ENCODE measurements at regions not wholly inside any gene's neighbourhood (a gene's known extent, or its start where the extent isn't known, plus 50 kb on each side); places are given as distances from the start of the nearest gene placed in this dataset.

GRCh38 chr13:42686165-42686564, 95.2 kb upstream of the FAM216B start:
- POLR2A ChIA-PET, result interaction anchor here (1.0 kb wide), 1 partner anchor 13 kb away, joined by 3 read pairs; no protein-coding TSS in a partner anchor
- no peaks in the 10 kb centered on the region for H4K20me1 ChIP-seq (ENCODE audit: insufficient read depth, low read length)
- intact Hi-C loops (cut with micrococcal nuclease; ENCODE audit: unreplicated experiment), result no loop called here
- H3K4me3 ChIP-seq (ENCODE audit: low read depth, low read length, poor library complexity, severe bottlenecking), result no peak overlapping the region
- H3K4me2 ChIP-seq (ENCODE audit: low read length), result no peak overlapping the region
- H3K4me1 ChIP-seq (ENCODE audit: insufficient read depth, low read length, poor library complexity, severe bottlenecking), result no peaks in the 10 kb centered on the region
- no peaks in the 10 kb centered on the region for H3K9me3 ChIP-seq (ENCODE audit: low read length)
- no TSS peak for BruUV-seq (replicated peaks)
- CTCF ChIA-PET (ENCODE audit: unreplicated experiment), result no interaction called here
- TF ChIP-seq, protein P1, sequence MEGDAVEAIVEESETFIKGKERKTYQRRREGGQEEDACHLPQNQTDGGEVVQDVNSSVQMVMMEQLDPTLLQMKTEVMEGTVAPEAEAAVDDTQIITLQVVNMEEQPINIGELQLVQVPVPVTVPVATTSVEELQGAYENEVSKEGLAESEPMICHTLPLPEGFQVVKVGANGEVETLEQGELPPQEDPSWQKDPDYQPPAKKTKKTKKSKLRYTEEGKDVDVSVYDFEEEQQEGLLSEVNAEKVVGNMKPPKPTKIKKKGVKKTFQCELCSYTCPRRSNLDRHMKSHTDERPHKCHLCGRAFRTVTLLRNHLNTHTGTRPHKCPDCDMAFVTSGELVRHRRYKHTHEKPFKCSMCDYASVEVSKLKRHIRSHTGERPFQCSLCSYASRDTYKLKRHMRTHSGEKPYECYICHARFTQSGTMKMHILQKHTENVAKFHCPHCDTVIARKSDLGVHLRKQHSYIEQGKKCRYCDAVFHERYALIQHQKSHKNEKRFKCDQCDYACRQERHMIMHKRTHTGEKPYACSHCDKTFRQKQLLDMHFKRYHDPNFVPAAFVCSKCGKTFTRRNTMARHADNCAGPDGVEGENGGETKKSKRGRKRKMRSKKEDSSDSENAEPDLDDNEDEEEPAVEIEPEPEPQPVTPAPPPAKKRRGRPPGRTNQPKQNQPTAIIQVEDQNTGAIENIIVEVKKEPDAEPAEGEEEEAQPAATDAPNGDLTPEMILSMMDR (conservative IDR thresholded peaks at IDR 0.05; ENCODE audit: low read length), result no peak
- TF ChIP-seq EZH2phosphoT487 (IDR thresholded peaks at IDR 0.05; ENCODE audit: borderline replicate concordance, low read depth, low read length), result no peak
- H3K79me2 ChIP-seq (ENCODE audit: insufficient read depth, low read depth, low read length), result no peaks in the 10 kb centered on the region
- no peak overlapping the region for H2AFZ ChIP-seq (ENCODE audit: low read length)
- H3K27ac ChIP-seq (ENCODE audit: low read depth, low read length, poor library complexity, severe bottlenecking), result no peak overlapping the region
- DNase-seq (ENCODE audit: low spot score), result no peak
- H3K36me3 ChIP-seq (ENCODE audit: insufficient read depth, low read length), result no peaks in the 10 kb centered on the region
- H3K9me2 ChIP-seq (ENCODE audit: insufficient read depth, low read length), result no peaks in the 10 kb centered on the region

GRCh38 chr13:42688821-42689220, 92.6 kb upstream of the FAM216B start:
- no peak for DNase-seq (ENCODE audit: low spot score)
- no peak overlapping the region for H3K27ac ChIP-seq (ENCODE audit: low read depth, low read length, poor library complexity, severe bottlenecking)
- CTCF ChIA-PET (ENCODE audit: unreplicated experiment), result no interaction called here

DNA sequence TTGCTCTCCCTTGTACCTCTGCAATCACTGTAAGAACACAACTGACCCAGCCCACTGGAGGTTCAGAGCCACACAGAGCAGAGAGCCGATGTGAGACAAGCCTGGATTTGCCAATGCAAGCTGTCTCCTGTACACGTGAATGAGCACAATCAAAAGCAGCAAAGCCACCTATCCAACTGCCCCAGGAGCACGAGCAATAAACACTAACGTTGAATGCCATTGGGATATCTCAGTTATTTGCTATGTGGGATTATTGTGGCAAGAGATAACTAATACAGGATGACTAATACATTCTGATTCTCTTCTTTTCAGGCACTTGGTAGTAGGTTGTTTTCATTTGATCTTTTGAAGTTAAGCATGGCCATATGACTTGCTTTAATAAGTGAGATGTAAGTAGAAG, 85.2 kb upstream of the FAM216B start:
- H3K4me3 ChIP-seq (ENCODE audit: low read depth, low read length, poor library complexity, severe bottlenecking), result no peak overlapping the region
- DNase-seq (ENCODE audit: low spot score), result no peak
- H3K9me2 ChIP-seq (ENCODE audit: insufficient read depth, low read length), result no peaks in the 10 kb centered on the region
- no peaks in the 10 kb centered on the region for H4K20me1 ChIP-seq (ENCODE audit: insufficient read depth, low read length)
- no peaks in the 10 kb centered on the region for H3K9me3 ChIP-seq (ENCODE audit: low read length)
- H3K36me3 ChIP-seq (ENCODE audit: insufficient read depth, low read length), result no peaks in the 10 kb centered on the region
- intact Hi-C loops (cut with micrococcal nuclease; ENCODE audit: unreplicated experiment), result no loop called here
- no peak overlapping the region for H2AFZ ChIP-seq (ENCODE audit: low read length)
- H3K79me2 ChIP-seq (ENCODE audit: insufficient read depth, low read depth, low read length), result no peaks in the 10 kb centered on the region
- TF ChIP-seq, protein P1 (conservative IDR thresholded peaks at IDR 0.05; ENCODE audit: low read length), result no peak
- no peak for TF ChIP-seq EZH2phosphoT487 (IDR thresholded peaks at IDR 0.05; ENCODE audit: borderline replicate concordance, low read depth, low read length)
- CTCF ChIA-PET (ENCODE audit: unreplicated experiment), result no interaction called here
- BruUV-seq (replicated peaks), result no TSS peak
- H3K4me2 ChIP-seq (ENCODE audit: low read length), result no peak overlapping the region
- POLR2A ChIA-PET, result no interaction called here
- no peak overlapping the region for H3K27ac ChIP-seq (ENCODE audit: low read depth, low read length, poor library complexity, severe bottlenecking)
- H3K4me1 ChIP-seq (ENCODE audit: insufficient read depth, low read length, poor library complexity, severe bottlenecking), result no peaks in the 10 kb centered on the region

More at GRCh38 chr13:42688821-42689220, 92.6 kb upstream of the FAM216B start:
- POLR2A ChIA-PET, result no interaction called here
- intact Hi-C loops (cut with micrococcal nuclease; ENCODE audit: unreplicated experiment), result no loop called here
- H3K4me1 ChIP-seq (ENCODE audit: insufficient read depth, low read length, poor library complexity, severe bottlenecking), result no peaks in the 10 kb centered on the region
- no peak overlapping the region for H2AFZ ChIP-seq (ENCODE audit: low read length)
- no TSS peak for BruUV-seq (replicated peaks)
- no peak for TF ChIP-seq EZH2phosphoT487 (IDR thresholded peaks at IDR 0.05; ENCODE audit: borderline replicate concordance, low read depth, low read length)
- TF ChIP-seq, protein P1 (conservative IDR thresholded peaks at IDR 0.05; ENCODE audit: low read length), result no peak
- no peak overlapping the region for H3K4me3 ChIP-seq (ENCODE audit: low read depth, low read length, poor library complexity, severe bottlenecking)
- no peaks in the 10 kb centered on the region for H3K36me3 ChIP-seq (ENCODE audit: insufficient read depth, low read length)
- no peak overlapping the region for H3K4me2 ChIP-seq (ENCODE audit: low read length)
- H3K9me3 ChIP-seq (ENCODE audit: low read length), result no peaks in the 10 kb centered on the region
- H3K9me2 ChIP-seq (ENCODE audit: insufficient read depth, low read length), result no peaks in the 10 kb centered on the region
- no peaks in the 10 kb centered on the region for H3K79me2 ChIP-seq (ENCODE audit: insufficient read depth, low read depth, low read length)
- H4K20me1 ChIP-seq (ENCODE audit: insufficient read depth, low read length), result no peaks in the 10 kb centered on the region

Data from OCI-LY7 (cell line).